RKO (cell line): ENCODE measurements at regions not wholly inside any gene's neighbourhood (a gene's known extent, or its start where the extent isn't known, plus 50 kb on each side); places are given as distances from the start of the nearest gene placed in this dataset.

Experiments
- DNase-seq: peaks from one replicate; pipeline ENCODE4 v3.0.0-alpha.2; 2016; ENCODE audit warnings: low spot score

DNA sequence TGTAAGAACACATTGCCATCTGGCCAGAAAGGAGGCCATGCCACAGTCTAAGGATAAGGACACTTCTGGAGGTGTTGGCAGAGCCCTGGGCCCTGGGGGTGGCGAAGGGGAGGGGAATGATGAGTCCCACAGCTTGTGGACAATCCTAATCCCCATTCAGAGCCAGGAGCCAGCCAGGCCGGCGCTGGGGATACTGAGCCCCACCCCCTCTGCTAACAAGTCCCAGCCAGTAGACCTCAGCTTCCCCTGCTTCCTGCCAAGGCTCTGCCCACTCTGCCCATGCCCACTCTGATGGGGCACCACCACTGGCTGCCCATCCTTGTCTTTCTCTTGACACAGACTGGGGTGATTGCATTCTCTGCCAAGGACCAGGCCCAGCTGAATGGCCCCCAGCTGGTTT lies 71.9 kb downstream of the NAV1 start:
- no peak for DNase-seq

DNA sequence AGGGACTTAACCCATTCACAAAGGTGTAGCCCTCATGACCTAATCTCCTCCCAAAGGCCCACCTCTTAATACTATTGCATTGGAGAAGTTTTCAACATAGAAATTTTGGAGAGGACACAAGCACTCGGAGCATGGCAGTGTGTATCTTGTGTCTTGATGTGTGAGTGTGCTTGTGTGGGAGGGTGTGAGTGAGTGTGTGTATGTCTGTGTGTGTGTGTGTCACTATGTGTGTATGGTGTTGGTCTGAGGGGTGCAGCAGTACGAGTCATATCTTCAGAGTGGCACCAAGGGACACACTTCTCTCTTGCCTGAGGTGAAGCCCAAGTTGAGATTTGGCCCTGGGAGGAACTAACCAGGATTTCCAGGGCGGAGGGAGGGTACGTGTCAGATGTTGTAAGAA lies 73.7 kb downstream of the NAV1 start:
- DNase-seq, result no peak

DNA sequence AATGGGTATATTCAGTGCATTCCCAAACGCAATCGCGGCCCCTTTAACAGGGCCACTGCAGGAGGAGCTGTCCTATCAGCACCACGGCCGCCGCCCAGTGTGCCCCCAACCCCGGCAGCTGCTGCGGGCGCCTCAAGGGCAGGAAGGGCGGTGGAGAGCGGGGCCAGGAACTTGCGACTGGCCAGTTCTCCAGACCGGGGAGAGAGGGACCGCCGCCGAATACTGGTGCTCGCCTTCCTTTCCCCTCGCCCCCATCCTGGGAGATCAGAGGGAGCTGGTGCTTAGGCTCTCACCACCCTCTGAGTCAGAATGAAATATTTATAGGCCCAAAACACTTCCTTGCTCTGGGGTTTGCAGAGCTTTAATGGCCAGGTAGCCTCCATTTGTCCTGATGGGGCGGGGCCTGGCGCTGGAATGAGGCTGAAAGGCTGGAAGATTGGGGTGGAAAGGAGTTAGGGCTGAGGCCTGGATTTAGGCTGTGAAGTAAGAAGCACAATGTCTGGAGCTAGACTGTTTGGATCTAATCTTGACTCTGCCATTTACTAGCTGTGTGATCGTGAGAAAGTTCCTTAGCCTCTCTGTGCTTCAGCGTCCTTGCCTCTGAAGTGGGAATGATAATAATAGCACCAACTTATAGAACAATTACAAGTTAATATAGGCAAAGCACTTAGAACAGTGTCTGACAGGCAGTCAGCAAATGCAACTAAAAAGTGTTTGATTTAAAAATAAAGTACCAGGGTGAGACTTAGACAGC lies 75.5 kb downstream of the NAV1 start:
- peak; percentile 15 for DNase-seq

- no peak for DNase-seq
These were observed 78.2 kb downstream of the NAV1 start for GRCh38 chr1:201617157-201617556.

GRCh38 chr1:201618389-201618788 lies 79.5 kb downstream of the NAV1 start:
- DNase-seq, result no peak

GRCh38 chr1:201618905-201619304 lies 80.0 kb downstream of the NAV1 start:
- DNase-seq, result no peak

DNA sequence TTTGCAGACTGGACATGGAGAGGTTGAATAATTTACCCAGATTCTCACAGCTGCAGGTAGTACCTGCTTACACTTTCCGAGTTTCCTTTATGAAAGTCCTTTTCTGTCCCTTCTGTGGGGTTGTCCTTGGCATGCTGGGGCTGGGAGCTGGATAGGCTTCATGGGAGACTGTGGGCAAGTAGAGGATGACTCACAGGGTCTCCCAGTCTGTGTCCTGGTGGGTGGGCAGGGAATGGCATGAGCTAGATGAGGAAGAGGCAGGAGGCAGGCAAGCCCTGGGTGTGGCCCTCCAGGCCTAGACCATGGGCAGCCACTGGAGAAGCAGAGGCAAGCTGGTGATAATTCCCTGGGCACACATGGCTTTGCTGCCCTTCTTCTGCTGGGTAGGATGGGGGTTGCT lies 80.6 kb downstream of the NAV1 start:
- no peak for DNase-seq

- no peak for DNase-seq
These were observed 83.4 kb downstream of the NAV1 start for GRCh38 chr1:201622353-201622752.

- DNase-seq, result no peak
These were observed 83.9 kb downstream of the NAV1 start for GRCh38 chr1:201622824-201623223.

DNA sequence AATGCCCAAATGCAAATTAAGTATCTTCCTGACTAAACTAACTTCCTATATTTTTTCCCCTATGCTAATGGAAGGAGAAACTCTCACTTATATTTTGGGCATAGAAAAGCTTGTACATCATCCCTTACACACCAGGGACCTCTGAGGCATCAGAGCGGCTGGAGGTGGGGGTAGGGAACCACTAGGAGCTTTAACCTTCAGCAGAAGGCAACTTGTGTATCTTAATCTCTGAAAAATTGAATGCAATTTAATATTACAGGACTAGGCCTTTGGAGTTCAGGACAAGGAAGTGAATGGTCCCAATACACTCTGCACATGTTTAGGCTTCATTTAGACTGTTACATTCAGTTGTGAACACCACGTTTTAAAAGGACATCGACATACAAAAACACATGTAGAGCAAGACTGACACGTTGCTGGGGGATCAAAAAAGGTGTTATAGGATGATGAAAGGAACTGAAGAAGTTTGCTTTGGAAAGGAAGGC lies 85.9 kb downstream of the NAV1 start:
- no peak for DNase-seq

- DNase-seq, result peak; percentile 8
These were observed 86.4 kb downstream of the NAV1 start for GRCh38 chr1:201625226-201625761.

- DNase-seq, result no peak
These were observed 86.9 kb downstream of the NAV1 start for GRCh38 chr1:201625851-201626251.

GRCh38 chr1:201626629-201627275 lies 87.8 kb downstream of the NAV1 start:
- no peak for DNase-seq

GRCh38 chr1:201628490-201628889 lies 89.6 kb downstream of the NAV1 start:
- no peak for DNase-seq

GRCh38 chr1:201630582-201630981 lies 91.7 kb downstream of the NAV1 start:
- no peak for DNase-seq

DNA sequence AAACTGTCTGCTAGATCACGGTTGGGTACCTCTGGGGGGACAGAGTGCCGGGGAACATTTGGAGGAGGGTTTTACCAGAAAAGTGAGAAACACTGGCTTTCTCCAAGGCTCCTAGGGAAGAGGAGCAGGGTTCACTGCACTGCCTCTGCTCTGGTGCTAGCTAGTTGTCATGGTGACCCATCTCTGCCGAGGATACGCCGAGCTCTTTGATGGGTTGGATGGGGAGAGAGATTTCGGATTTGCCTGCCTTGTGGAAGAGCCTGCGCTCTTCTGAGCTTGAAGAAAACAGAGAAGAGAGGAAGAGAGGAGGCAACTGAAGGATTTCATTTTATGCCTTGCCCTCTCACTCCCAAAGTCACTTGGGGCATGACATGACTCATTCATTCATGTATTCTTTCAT lies 92.1 kb downstream of the NAV1 start:
- DNase-seq, result no peak

GRCh38 chr1:201632364-201632952 lies 93.5 kb downstream of the NAV1 start:
- no peak for DNase-seq

DNA sequence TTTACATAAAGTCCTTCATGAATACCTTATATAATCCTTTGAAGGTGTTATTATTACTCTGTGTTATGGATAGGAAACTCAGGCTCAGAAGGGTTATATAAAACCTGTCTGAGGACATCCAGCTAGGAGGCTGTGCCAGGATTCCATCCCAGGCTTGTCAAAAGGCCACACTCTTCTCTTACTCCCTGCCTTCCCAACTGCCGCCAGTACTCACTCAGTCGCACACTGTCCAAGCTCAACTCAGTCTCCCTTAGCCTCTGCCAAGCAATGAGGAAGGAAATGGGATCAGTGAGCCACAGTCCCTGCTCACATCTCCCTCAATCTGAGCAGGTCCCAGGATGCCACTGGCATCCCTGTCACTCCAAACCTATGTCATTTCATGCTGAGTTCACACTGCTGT lies 94.4 kb downstream of the NAV1 start:
- DNase-seq, result no peak

GRCh38 chr1:201633811-201634210 lies 94.9 kb downstream of the NAV1 start:
- DNase-seq, result no peak

GRCh38 chr1:201634261-201634660 lies 95.3 kb downstream of the NAV1 start:
- no peak for DNase-seq

GRCh38 chr1:201636097-201636496 lies 97.2 kb downstream of the NAV1 start:
- DNase-seq, result no peak

DNA sequence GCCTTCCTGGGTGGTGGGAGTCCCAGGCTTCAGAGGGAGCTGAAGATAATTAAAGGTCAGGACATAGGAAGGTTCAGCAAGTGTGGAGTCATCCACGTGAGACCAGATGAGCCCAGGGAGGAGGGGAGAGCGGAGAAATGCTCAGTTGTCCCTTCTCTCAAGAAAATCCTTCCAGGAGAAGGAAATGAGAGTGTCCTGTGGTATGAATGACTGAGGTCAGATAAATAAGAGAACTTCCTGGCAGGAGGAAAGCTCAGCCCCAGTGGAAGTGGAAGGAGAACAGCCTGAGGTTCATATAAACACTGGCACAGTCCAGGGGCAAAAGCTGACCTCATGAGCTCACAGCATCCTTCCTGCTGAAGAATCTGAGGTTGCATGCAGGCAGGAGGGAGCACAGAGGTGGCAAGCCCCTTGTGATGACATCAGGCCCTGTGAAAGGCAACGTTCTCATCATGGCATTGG lies 97.6 kb downstream of the NAV1 start:
- DNase-seq, result no peak
